ENCODE measurements at regions not wholly inside any gene's neighbourhood (a gene's known extent, or its start where the extent isn't known, plus 50 kb on each side); places are given as distances from the start of the nearest gene placed in this dataset.
"Not testable (repeated sequence)": the region's sequence is repeated elsewhere in the genome, so short reads cannot be mapped to it uniquely, and the experiment has no call there.

DNA sequence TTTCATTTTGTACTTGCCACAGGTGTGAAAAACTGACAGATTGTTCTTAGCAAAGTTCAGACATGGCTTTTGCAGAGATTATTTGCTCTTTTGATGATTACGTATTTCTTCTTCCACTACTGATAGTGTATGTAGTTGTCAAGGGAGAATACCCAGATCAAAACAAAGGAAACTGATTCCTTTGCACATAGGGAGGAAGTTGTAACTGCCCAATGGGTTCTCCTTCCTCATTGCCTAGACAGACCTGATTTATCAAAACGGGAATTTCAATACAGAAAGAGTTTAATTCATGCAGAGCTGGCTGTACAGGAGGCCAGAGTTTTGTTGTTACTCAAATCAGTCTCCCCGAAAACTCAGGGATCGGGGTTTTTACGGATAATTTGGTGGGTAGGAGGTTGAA, 214.7 kb downstream of the BCAS1 start:
- DNase-seq, result no peak

DNA sequence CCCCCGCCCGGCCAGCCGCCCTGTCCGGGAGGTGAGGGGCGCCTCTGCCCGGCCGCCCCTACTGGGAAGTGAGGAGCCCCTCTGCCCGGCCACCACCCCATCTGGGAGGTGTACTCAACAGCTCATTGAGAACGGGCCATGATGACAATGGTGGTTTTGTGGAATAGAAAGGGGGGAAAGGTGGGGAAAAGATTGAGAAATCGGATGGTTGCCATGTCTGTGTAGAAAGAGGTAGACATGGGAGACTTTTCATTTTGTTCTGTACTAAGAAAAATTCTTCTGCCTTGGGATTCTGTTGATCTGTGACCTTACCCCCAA, 215.8 kb downstream of the BCAS1 start:
- DNase-seq, result not testable (repeated sequence)

DNA sequence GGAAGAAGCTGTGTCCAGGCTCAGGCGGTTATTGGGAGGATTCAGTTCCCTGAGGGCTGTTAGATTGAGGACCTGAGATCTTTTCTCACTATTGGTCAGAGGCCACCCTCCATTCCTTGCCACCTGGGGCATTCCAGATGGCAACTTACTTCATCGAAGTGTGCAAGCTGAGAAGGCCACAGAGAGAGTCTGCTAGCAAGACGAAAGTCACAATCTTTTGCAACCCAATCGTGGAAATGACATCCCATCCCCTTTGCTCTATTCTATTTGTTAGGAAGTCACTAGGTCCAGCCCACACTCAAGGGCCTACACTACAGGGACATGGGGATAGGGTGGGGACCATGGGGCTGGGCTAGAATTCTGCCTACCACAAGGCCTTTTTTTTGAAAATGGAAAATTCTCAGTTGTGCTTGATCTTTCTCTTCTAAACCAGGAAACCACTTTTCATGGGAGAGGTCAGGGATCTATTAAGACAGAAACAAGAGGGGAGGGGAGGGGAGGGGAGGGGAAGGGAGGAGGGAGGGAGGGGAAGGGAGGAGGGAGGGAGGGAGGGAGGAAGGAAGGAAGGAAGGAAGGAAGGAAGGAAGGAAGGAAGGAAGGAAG, 217.2 kb downstream of the BCAS1 start:
- DNase-seq, result no peak

DNA sequence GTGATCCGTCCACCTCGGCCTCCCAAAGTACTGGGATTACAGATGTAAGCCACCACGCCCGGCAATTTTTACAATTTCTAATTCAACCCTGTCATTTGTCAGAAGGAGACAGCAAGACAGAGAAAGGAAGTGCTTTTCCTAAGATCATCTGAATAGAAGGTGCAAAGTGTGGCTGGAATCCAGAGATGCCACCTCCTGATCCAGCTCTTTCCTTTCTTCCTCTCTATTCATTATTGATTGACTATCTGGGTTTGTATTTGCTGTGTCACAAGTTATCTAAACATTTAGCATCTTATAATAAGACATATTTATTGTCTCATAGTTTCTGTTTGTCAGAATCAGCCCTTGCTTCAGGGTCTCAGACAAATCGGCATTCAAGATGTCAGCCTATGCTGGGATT, 217.7 kb downstream of the BCAS1 start:
- DNase-seq, result no peak

DNA sequence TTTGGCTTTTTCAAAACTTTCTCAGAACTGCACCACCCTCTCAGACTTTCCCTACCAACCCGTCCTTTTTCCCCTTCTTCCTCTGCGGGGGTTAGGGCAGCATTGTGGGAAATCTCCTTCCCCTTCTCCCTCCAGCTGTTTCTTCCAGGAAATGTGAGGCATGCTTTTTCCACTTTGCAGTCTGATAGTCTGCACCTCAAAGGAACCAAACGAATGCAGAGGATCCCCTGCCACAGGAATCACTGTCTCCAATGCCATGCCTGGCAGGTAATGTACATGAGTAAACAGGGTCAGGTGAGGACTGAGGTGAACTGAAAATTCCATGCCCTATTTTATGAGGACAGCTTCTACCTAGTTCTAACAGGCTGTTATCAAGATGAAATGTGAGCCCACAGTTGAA, 218.4 kb downstream of the BCAS1 start:
- DNase-seq, result no peak

DNA sequence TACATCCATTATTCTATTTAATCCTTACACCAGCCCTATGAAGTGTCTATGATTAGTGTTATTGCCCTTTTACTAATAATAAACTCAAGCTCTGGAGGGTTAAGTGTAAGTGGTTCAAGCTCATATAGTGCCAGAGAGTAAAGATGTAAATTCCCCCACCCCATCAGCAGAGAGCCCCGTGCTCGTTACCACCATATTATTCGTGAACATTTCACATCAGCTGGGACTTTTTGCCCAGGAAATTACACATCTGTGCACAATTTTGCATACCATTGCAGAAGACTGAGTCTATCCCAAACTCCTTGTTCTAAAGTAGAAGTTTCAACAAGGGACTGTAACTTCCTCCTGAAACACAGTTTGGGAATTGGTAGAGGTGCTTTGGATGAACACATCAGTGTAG, 220.1 kb downstream of the BCAS1 start:
- DNase-seq, result no peak

DNA sequence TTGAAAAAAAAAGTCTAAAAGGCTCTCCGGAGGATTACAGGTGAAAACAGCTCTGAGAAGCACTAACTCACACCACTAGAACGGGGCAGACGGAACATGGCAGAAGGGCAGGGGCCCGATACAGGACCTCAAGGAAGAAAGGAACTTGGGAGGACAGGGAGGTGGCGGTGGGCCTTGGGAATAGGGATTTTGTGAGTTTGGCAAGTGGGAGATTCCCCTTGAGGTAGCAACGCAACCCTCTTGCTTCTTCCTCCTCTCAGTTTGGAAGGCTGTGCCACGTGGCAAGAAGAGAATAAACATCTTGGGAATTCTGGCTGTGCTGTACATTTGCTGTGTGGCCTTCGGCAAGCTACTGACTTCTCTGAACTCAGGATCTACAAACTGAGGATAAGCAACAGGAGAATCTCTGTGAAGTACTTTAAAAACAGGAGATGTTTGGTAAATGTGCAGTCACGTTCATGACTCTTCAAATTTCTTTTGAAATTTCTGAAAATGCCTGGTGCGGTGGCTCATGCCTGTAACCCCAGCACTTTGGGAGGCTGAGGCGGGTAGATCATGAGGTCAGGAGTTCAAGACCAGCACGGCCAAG, 220.8 kb downstream of the BCAS1 start:
- DNase-seq, result no peak

DNA sequence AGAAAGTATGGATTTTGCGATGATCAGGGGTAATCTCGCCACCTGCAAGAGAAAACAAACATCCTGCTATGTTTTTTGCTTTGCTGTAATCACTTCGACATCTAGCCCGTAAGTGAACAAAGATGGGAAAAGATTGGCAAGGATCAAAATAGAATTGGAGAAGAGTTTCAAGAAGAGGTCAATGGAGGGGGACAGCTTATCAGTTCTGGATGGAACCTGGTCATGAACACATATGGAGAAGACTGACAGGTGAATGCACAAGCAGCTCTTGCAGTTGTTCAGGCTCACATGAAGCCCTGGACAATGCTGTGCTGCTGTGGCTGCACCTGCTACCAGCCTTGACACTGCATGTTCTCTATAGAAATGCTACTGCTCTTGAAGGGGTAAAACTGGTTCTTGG, 222.1 kb downstream of the BCAS1 start:
- no peak for DNase-seq

DNA sequence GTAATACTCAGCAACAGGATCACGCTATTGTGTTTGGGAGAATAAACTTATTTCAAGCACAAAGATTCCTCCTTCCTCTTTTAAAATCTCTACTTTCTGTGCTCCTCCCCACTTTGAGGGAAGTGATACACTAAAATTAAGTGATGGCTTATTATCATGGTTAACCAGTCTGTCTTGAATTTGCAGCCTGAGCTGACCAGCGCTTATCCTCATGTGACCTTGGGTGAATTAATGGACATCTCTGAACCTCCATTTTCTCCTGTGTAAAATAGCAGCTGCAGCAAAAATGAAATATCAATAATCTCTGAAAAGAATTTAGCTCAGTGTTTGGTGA, 222.6 kb downstream of the BCAS1 start:
- no peak for DNase-seq

DNA sequence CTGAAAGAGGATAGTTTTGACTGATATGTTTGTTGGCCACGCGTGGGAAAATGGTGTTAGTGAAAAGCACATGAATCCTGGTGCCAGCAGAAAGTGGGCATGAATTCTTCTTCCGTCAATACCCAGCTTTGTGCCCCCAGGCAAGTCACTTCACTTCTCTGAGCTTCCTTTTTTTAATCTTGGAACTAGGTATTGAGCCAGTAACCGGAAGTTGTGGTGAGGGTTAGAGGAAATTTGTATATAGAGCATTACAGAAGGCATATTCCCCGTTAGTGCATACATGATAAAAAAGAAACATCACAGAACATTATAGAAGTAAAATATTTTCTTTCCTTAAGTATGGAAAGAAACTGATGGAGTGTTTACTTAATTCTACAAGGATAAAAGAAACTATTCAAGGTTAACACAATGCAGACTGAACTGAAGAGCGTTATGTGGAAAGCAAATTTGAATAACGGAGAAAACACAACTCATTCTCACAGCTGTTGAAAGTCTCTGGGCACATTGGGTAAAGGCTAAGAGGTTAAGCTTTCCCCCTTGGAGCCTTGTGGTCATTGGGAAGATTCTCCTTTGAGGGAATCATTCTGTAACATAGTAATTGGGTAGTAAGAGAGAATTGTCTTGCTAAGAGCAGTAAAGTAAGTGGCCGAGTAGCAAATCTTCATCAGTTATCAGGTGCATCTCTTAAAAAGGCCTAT, 223.1 kb downstream of the BCAS1 start:
- DNase-seq, result no peak

DNA sequence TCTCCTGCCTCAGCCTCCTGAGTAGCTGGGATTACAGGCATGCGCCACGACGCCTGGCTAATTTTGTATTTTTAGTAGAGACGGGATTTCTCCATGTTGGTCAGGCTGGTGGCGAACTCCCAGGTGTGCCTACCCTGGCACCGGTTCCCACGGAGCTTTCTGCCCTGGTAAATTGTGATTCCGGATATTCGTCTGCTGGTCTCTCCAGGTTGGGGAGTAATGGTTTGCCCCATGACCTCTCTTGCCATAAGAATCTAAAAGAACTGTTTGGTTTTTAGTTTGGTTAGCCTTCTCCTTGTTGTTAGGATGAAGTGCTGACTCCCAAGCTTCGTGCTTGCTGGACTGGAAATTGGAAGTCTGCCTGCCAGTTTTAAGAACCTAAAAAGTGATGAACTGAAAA, 223.8 kb downstream of the BCAS1 start:
- no peak for DNase-seq

DNA sequence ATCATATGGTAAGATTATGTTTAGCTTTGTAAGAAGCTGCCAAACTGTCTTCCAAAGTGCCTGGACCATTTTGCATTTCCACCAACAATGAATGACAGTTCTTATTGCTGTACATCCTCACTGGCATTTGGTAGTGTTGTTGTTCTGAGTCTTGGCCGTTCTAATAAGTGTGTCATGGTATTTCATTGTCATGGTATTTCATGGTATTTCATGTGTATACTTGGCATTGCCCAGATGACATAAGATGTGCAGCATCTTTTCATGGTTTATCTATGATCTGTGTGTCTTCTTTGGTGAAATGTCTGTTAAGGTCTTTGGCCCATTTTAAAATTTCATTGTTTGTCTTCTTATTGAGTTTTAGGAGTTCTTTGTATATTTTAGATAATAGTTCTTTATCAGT, 224.4 kb downstream of the BCAS1 start:
- DNase-seq, result no peak

DNA sequence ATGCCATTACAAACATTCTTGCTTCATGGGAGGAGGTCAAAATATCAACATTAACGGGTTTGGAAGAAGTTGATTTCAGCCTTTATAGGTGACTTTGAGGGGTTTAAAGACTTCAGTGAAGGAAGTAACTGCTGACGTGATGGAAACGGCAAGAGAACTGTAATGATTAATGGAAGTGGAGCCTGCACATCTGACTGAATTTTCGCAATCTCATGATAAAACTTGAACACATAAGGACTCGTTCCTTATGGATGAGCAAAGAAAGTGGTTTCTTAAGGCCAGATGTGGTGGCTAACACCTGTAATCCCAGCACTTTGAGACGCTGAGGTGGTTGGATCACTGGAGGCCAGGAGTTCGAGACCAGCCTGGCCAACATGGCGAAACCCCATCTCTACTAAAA, 226.1 kb downstream of the BCAS1 start:
- DNase-seq, result no peak

DNA sequence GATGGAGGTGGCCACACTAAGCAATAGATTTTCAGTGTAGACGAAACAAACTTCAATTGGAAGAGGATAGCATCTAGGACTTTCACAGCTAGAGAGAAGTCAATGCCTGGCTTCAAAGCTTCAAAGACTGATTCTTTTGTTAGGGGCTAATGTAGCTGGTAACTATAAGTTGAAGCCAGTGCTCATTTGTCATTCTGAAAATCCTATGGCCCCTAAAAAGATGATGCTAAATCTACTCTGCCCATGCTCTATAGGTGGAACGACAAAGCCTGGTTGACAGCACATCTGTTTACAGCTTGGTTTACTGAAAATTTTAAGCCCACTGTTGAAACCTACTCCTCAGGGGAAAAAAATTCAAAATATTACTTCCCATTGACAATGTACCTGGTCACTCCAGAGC, 226.7 kb downstream of the BCAS1 start:
- no peak for DNase-seq

DNA sequence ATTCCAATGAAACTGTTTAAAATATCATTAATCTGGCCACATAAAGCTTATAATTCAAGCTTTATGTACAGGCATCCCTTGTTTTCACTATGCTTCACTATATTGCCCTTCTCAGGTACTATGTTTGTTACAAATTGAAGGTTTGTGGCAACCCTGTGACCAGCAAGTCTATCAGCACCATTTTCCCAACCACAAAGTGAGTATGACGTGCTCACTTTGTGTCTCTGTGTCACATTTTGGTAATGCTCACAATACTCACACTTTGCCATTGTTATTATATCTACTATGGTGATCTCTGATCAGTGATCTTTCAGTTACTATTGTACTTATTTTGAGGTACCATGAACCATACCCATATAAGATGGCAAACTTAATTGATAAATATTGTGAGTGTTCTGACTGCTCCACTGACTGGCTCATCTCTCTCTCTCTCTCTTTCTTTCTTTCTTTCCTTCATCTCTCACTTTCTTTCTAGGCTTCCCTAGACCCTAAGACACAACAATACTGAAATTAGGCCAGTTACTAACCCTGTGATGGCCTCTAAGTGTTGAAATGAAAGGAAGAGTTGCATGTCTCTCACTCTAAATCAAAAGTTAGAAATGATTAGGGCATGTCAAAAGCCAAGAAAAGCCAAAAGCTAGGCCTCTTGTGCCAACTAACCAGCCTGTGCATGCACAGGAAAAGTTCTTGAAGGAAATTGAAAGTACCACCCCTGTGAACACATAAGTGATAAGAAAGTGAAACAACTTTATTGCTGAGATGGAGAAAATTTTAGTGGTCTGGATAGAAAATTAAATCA, 227.9 kb downstream of the BCAS1 start:
- DNase-seq, result peak; percentile 36

DNA sequence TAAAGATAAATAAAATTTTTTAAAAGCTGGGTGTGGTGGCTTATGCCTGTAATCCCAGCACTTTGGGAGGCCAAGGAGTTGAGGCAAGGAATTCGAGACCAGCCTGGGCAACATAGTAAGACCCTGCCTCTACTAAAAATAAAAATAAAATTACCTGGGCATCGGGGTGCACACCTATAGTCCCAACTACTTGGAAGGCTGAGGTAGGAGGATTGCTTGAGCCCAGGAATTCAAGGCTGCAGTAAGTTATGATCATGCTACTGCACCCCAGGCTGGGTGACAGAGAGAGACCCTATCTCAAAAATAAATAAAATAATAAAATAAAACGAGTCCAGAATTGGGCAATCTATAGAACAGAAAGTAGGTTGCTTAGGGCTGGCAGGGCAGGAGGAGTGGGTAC, 228.7 kb downstream of the BCAS1 start:
- no peak for DNase-seq

DNA sequence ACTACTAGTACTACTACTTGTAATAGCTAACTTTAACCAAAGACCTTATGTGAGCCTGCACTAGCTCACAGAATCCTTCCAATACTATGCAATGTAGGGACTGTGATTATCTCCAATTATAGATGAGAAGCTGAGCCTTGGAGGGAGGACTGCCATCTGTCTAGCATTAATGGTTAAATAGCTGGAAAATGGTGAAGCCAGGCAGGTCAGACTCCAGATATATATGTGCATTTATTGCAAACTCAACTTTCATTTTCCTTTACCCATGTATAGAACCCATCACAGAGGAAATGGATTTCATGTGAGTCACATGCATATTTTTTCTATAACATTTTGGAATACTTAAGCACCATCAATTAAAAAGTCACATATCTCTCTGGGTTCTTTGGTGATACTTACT, 229.9 kb downstream of the BCAS1 start:
- no peak for DNase-seq

DNA sequence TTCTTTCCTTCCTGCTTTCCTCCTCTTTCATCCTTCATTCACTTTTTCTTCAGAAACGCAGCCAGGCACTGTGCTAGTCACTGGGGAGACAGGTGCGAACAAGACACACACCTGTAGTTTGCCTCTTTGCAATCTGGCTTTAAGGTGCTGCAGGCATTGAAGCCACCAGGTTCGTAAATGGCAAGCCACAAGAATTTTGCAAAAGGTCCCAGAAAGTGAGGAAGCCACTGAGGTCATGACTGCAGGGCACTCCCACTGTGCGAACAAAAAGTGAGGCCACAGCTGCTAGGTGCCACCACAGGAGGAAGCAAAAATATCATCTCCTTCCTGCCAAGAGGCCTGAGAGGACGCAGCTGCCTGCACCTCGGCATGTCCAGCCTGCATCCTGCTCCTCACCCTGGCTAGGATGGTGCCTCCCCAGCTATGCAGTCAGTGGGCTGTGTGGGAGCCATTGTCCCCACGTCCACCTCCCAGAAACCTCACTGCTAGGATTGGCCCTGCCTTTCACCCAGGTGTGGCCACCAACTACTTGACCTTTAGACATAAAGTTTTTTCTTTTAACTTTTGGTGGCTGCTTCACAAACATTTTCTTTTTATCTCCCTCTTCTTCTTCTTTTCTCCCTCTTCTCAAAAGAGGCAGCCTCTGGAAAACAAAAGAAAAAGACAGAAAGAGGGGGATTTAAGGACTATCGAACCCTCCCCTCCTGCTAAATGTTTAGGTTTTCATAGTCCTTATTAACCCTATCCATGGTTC, 230.8 kb downstream of the BCAS1 start:
- peak; percentile 82 for DNase-seq

DNA sequence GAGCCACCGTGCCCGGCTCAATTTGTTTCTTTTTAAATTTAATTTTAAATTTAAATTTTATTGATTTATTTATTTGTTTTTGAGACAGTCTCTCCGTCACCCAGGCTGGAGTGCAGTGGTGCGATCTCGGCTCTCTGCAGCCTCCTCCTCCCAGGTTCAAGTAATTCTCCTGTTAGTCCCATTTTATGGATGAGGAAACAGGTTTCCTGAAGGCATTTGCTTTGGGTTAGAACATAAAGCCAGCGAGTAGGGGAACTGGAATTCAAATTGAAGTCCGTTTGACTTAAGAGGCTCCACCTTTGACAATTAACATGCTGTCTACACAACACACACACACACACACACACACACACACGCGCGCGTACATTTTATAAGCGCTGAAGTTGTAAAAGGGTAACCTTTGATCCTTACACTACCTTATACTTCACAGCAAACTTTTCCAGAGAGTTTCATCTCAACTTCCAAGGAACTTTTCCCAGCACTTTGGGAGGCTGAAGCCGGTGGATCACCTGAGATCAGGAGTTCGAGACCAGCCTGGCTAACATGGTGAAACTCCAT, 232.0 kb downstream of the BCAS1 start:
- no peak for DNase-seq

DNA sequence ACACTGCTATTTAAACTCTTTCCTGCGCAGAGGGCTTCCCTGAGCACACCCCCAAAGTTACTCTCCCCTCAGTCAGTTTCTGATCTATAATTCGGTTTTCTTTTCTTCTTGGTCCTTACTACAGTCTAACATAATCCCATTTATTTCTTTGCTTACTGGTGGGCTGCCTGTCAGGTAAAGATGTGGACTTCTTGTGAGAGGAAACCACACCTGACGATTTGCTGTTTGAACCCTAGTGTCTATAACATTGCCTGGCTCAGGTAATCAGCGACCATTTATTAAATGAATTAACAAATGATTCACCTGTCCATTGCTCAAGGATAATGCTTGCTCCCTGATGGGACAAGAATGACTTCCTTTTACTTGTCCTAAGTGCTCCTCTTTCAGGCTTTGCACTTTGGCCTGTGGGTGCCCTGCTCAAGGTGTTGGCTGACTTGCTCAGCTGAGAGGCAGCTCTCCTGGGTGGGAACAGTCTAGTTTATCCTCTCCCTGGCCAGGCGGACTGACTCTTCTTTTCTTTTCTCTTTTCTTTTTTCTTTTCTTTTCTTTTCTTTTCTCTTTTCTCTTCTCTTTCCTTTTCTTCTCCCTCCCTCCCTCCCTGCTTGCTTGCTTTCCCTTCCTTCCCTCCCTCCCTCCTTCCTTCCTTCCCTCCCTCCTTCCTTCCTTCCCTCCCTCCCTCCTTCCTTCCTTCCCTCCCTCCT, 233.1 kb downstream of the BCAS1 start:
- no peak for DNase-seq

DNA sequence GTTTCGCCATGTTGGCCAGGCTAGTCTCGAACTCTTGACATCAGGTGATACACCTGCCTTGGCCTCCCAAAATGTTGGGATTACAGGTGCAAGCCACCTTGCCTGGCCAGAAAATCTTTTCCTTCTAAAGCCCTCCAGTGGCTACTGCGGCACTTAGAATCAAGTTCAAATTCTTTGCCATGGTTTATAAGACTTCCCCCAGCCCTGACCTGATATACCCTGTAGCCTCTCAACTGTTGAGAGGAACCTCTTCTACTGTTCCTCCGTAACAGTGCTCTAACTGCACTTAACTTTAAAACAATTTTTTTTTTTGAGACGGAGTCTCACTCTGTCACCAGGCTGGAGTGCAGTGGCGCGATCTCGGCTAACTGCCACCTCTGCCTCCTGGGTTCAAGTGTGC, 235.6 kb downstream of the BCAS1 start:
- DNase-seq, result no peak

DNA sequence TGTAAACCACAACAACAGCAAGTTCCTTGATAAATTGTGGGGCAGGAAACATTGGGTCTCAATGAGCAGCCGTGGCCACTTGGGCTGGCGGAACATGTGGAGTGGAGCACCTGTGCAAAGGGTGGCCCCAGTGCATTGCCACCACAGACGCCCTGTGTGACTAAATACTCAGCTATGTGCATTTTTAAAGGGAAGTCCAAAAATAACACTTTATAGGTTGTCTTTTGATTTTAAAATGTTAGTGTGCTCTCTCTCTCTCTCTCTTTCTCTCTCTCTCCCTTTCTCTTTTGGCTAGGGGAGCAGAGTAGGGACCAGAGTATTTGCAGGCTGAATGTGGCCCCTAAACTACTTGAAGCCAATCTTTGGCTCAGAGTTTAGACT, 236.3 kb downstream of the BCAS1 start:
- peak; percentile 43 for DNase-seq
